Tibial nerve (tissue), 4 donors: ENCODE measurements at regions not wholly inside any gene's neighbourhood (a gene's known extent, or its start where the extent isn't known, plus 50 kb on each side); places are given as distances from the start of the nearest gene placed in this dataset.

Experiments used
- DNase-seq, 2 donors: peaks; one replicate each; pipeline ENCODE4 v3.0.0-alpha.2; 2019; ENCODE audit warnings: low spot score in 2 of 2
- H3K27ac ChIP-seq, 4 donors: fragments of 200-600 bp; sonication (generic) in 3 of 4; one replicate each; pipeline ENCODE4 v1.5.1; 2017 to 2019; ENCODE audit warnings: mild to moderate bottlenecking in 1 of 4
- H3K27me3 ChIP-seq, 2 donors: fragments of 200-600 bp; sonication (generic) in 1 of 2; one replicate each; pipeline versions ENCODE4 v1.5.1 to v1.6.0; 2017 to 2019
- H3K36me3 ChIP-seq, 3 donors: fragments of 200-600 bp; sonication (generic); one replicate each; pipeline ENCODE4 v1.5.1; 2018 to 2019
- H3K4me1 ChIP-seq, 4 donors: fragments of 200-600 bp; sonication (generic) in 3 of 4; one replicate each; pipeline ENCODE4 v1.5.1; 2017 to 2019
- H3K4me3 ChIP-seq, 4 donors: fragments of 200-600 bp; sonication (generic) in 3 of 4; one replicate each; pipeline ENCODE4 v1.5.1; 2017 to 2019; ENCODE audit warnings: mild to moderate bottlenecking in 1 of 4, moderate library complexity in 1 of 4
- H3K9me3 ChIP-seq, 4 donors: fragments of 200-600 bp; sonication (generic) in 3 of 4; one replicate each; pipeline ENCODE4 v1.5.1; 2017 to 2019
- CTCF ChIP-seq, 5 experiments: fragments of 200-600 bp in 3 of 5; fragments of 450-650 bp in 2 of 5; sonication (generic) in 3 of 5; IDR thresholded peaks; one replicate each; pipeline ENCODE4 v1.5.1; 2016 to 2019; ENCODE audit warnings: antibody characterized with exemption in 5 of 5, mild to moderate bottlenecking in 3 of 5, moderate library complexity in 2 of 5
- EP300 ChIP-seq, 2 donors: sonication (generic); formaldehyde crosslinking; IDR thresholded peaks; one replicate each; pipeline ENCODE4 v1.6.1; 2017; ENCODE audit warnings: antibody characterized with exemption in 2 of 2, mild to moderate bottlenecking in 1 of 2
- POLR2A ChIP-seq, 2 donors: fragments of 450-650 bp; IDR thresholded peaks; one replicate each; pipeline ENCODE4 v1.6.1; 2017; ENCODE audit warnings: antibody characterized with exemption in 2 of 2, mild to moderate bottlenecking in 2 of 2, moderate library complexity in 2 of 2
- WGBS, 2 donors: methylation state at CpG; one replicate each; pipeline ENCODE4 v1.1.5; 2018; 5-methylcytosine and 5-hydroxymethylcytosine counted together

GRCh38 chr11:106415510-106415909 is 338.0 kb downstream of the AASDHPPT start:
- H3K4me1 ChIP-seq = peaks cover 0 to 7% (median 0%) of the 10 kb centered on the region in 4 donors
- 89 to 92% methylated on average over 5 of the region's 5 CpGs for WGBS, 2 donors
- H3K9me3 ChIP-seq = no peaks in the 10 kb centered on the region
- no peaks in the 10 kb centered on the region for H3K27me3 ChIP-seq
- H3K4me3 ChIP-seq = no peak overlapping the region
- no peak for DNase-seq
- no peak overlapping the region for H3K27ac ChIP-seq
- TF ChIP-seq POLR2A (IDR thresholded peaks at IDR 0.05) (no peak), CTCF (IDR thresholded peaks at IDR 0.05) (no peak), EP300 (IDR thresholded peaks at IDR 0.05) (no peak)
- H3K36me3 ChIP-seq = no peaks in the 10 kb centered on the region

- no peaks in the 10 kb centered on the region for H3K36me3 ChIP-seq
- no peak for TF ChIP-seq EP300 (IDR thresholded peaks at IDR 0.05)
- no peak for TF ChIP-seq CTCF (IDR thresholded peaks at IDR 0.05)
- no peak for TF ChIP-seq POLR2A (IDR thresholded peaks at IDR 0.05)
- H3K4me3 ChIP-seq = no peak overlapping the region
- DNase-seq = no peak
- peaks cover 0 to 7% (median 0%) of the 10 kb centered on the region in 4 donors for H3K4me1 ChIP-seq
- 90 to 98% methylated on average over 1 of the region's 1 CpG for WGBS, 2 donors
- H3K27me3 ChIP-seq = no peaks in the 10 kb centered on the region
- no peaks in the 10 kb centered on the region for H3K9me3 ChIP-seq
- no peak overlapping the region for H3K27ac ChIP-seq
Measured at GRCh38 chr11:106418791-106419190, 341.3 kb downstream of the AASDHPPT start.

GRCh38 chr11:106420048-106420665 is 342.7 kb downstream of the AASDHPPT start:
- TF ChIP-seq POLR2A (IDR thresholded peaks at IDR 0.05) (no peak), EP300 (IDR thresholded peaks at IDR 0.05) (no peak), CTCF (IDR thresholded peaks at IDR 0.05) (no peak)
- Histone ChIP-seq H3K4me3 (no peak overlapping the region), H3K27ac (no peak overlapping the region), H3K36me3 (no peaks in the 10 kb centered on the region), H3K9me3 (no peaks in the 10 kb centered on the region), H3K27me3 (no peaks in the 10 kb centered on the region), H3K4me1 (peaks cover 0 to 7% (median 0%) of the 10 kb centered on the region in 4 donors)
- 40 to 42% methylated on average over 2 of the region's 2 CpGs for WGBS, 2 donors
- no peak for DNase-seq

- no peak for DNase-seq
- Histone ChIP-seq H3K9me3 (no peaks in the 10 kb centered on the region), H3K27ac (no peak overlapping the region), H3K36me3 (no peaks in the 10 kb centered on the region), H3K4me1 (peaks cover 0 to 7% (median 0%) of the 10 kb centered on the region in 4 donors), H3K4me3 (no peak overlapping the region), H3K27me3 (no peaks in the 10 kb centered on the region)
- no peak for TF ChIP-seq POLR2A (IDR thresholded peaks at IDR 0.05)
- no peak for TF ChIP-seq EP300 (IDR thresholded peaks at IDR 0.05)
- TF ChIP-seq CTCF (IDR thresholded peaks at IDR 0.05) = no peak
Measured at GRCh38 chr11:106420686-106421085, 343.2 kb downstream of the AASDHPPT start.

GRCh38 chr11:106421676-106422292 is 344.3 kb downstream of the AASDHPPT start:
- H3K27me3 ChIP-seq = no peaks in the 10 kb centered on the region
- H3K4me1 ChIP-seq = peaks cover 0 to 7% (median 0%) of the 10 kb centered on the region in 4 donors
- no peaks in the 10 kb centered on the region for H3K9me3 ChIP-seq
- 32 to 48% methylated on average over 1 of the region's 1 CpG for WGBS, 2 donors
- no peak for DNase-seq
- no peak for TF ChIP-seq CTCF (IDR thresholded peaks at IDR 0.05)
- TF ChIP-seq EP300 (IDR thresholded peaks at IDR 0.05) = no peak
- TF ChIP-seq POLR2A (IDR thresholded peaks at IDR 0.05) = no peak
- H3K36me3 ChIP-seq = no peaks in the 10 kb centered on the region
- H3K4me3 ChIP-seq = no peak overlapping the region
- H3K27ac ChIP-seq = no peak overlapping the region
